H9 (cell line): ENCODE measurements at regions not wholly inside any gene's neighbourhood (a gene's known extent, or its start where the extent isn't known, plus 50 kb on each side); places are given as distances from the start of the nearest gene placed in this dataset.

Source experiments
- DNase-seq: peaks from one replicate; pipeline ENCODE4 v3.0.0-alpha.2; 2017
- H2AFZ ChIP-seq: one replicate; pipeline ENCODE4 v1.6.1; 2013; ENCODE audit warnings: mild to moderate bottlenecking, low read length, control low read depth, moderate library complexity
- H2AK5ac ChIP-seq: 2 replicates; pipeline ENCODE4 v1.6.1; 2013; ENCODE audit warnings: low read length, control low read depth, mixed read lengths; ENCODE audit not compliant: insufficient read length
- H2BK120ac ChIP-seq: one replicate; pipeline ENCODE4 v1.6.1; 2013; ENCODE audit warnings: low read depth, mild to moderate bottlenecking, low read length, control low read depth, inconsistent platforms; ENCODE audit not compliant: poor library complexity, severe bottlenecking
- H2BK12ac ChIP-seq: 2 replicates; pipeline ENCODE4 v1.6.1; 2013; ENCODE audit warnings: low read length, control low read depth, mixed read lengths, low read depth; ENCODE audit not compliant: insufficient read length
- H2BK15ac ChIP-seq: 2 replicates; pipeline ENCODE4 v1.6.1; 2013; ENCODE audit warnings: low read depth, low read length, control low read depth
- H2BK20ac ChIP-seq: one replicate; pipeline ENCODE4 v1.6.1; 2013; ENCODE audit warnings: low read depth, mild to moderate bottlenecking, low read length, control low read depth, inconsistent platforms; ENCODE audit not compliant: poor library complexity, severe bottlenecking
- H2BK5ac ChIP-seq: 2 replicates; pipeline ENCODE4 v1.6.1; 2013; ENCODE audit warnings: low read length, control low read depth, mixed read lengths; ENCODE audit not compliant: insufficient read length
- H3K14ac ChIP-seq: 2 replicates; pipeline ENCODE4 v1.6.1; 2013; ENCODE audit warnings: low read length, control low read depth; ENCODE audit not compliant: insufficient read depth
- H3K18ac ChIP-seq: 2 replicates; pipeline ENCODE4 v1.6.1; 2013; ENCODE audit warnings: low read depth, mild to moderate bottlenecking, mixed read lengths, low read length, control low read depth; ENCODE audit not compliant: insufficient read length
- H3K23ac ChIP-seq: 2 replicates; pipeline ENCODE4 v1.6.1; 2013; ENCODE audit warnings: low read length, control low read depth, mixed read lengths, low read depth; ENCODE audit not compliant: insufficient read length
- H3K23me2 ChIP-seq: 2 replicates; pipeline ENCODE4 v1.6.1; 2013; ENCODE audit warnings: low read depth, mild to moderate bottlenecking, mixed read lengths, low read length, control low read depth; ENCODE audit not compliant: insufficient read length, poor library complexity, severe bottlenecking
- H3K27ac ChIP-seq: 2 replicates; pipeline ENCODE4 v1.5.1; 2013; ENCODE audit warnings: low read length, control low read depth, mixed read lengths, low read depth; ENCODE audit not compliant: insufficient read length
- H3K27me3 ChIP-seq: 2 replicates; pipeline ENCODE4 v1.6.1; 2013; ENCODE audit warnings: low read length, control low read depth, inconsistent platforms; ENCODE audit not compliant: insufficient read depth
- H3K4ac ChIP-seq: 2 replicates; pipeline ENCODE4 v1.6.1; 2013; ENCODE audit warnings: low read depth, mild to moderate bottlenecking, control low read depth, inconsistent platforms, low read length, moderate library complexity
- H3K4me1 ChIP-seq: 2 replicates; pipeline ENCODE4 v1.6.1; 2013; ENCODE audit warnings: low read length, control low read depth, inconsistent platforms; ENCODE audit not compliant: insufficient read depth
- H3K4me2 ChIP-seq: 2 replicates; pipeline ENCODE4 v1.6.1; 2013; ENCODE audit warnings: low read length, control low read depth, mixed read lengths; ENCODE audit not compliant: insufficient read length, insufficient read depth
- H3K56ac ChIP-seq: 2 replicates; pipeline ENCODE4 v1.6.1; 2013; ENCODE audit warnings: low read depth, mild to moderate bottlenecking, mixed read lengths, low read length, control low read depth; ENCODE audit not compliant: insufficient read length
- H3K79me1 ChIP-seq: 2 replicates; pipeline ENCODE4 v1.6.1; 2013; ENCODE audit warnings: low read depth, mild to moderate bottlenecking, moderate library complexity, low read length, control low read depth, inconsistent platforms; ENCODE audit not compliant: insufficient read depth, poor library complexity, severe bottlenecking
- H3K79me2 ChIP-seq: 2 replicates; pipeline ENCODE4 v1.6.1; 2013; ENCODE audit warnings: low read length, control low read depth, inconsistent platforms; ENCODE audit not compliant: insufficient read depth
- H3K9ac ChIP-seq: 2 replicates; pipeline ENCODE4 v1.6.1; 2013; ENCODE audit warnings: low read length, control low read depth, mixed read lengths; ENCODE audit not compliant: insufficient read length; ENCODE audit errors: extremely low read depth
- H3K9me3 ChIP-seq: one replicate; pipeline ENCODE4 v1.6.1; 2013; ENCODE audit warnings: low read depth, low read length, inconsistent platforms; ENCODE audit not compliant: control insufficient read depth
- H3T11ph ChIP-seq: one replicate; pipeline ENCODE4 v1.6.1; 2013; ENCODE audit warnings: mild to moderate bottlenecking, low read length, control low read depth, inconsistent platforms
- H4K20me1 ChIP-seq: one replicate; pipeline ENCODE4 v1.6.1; 2013; ENCODE audit not compliant: control insufficient read depth, insufficient read length, insufficient read depth
- H4K5ac ChIP-seq: 2 replicates; pipeline ENCODE4 v1.6.1; 2013; ENCODE audit warnings: low read depth, mild to moderate bottlenecking, mixed read lengths, low read length, control low read depth; ENCODE audit not compliant: insufficient read length
- H4K8ac ChIP-seq: replicated peaks from 2 replicates; pipeline ENCODE4 v1.6.1; 2013; ENCODE audit warnings: low read length, control low read depth, mixed read lengths, low read depth; ENCODE audit not compliant: insufficient read length
- H4K91ac ChIP-seq: 2 replicates; pipeline ENCODE4 v1.6.1; 2013; ENCODE audit warnings: low read depth, mild to moderate bottlenecking, moderate library complexity, mixed read lengths, low read length, control low read depth; ENCODE audit not compliant: insufficient read length
- H3K27ac Mint-ChIP-seq, 3 experiments: 2 replicates in 2 of 3; 3 replicates in 1 of 3; pipeline ENCODE4 v1.8.0; 2020 to 2021; ENCODE audit warnings: mixed read lengths in 3 of 3, mild to moderate bottlenecking in 1 of 3, moderate library complexity in 1 of 3
- H3K27me3 Mint-ChIP-seq: 2 replicates; pipeline ENCODE4 v1.8.0; 2021; ENCODE audit warnings: low read depth, mild to moderate bottlenecking, moderate library complexity, mixed read lengths
- H3K36me3 Mint-ChIP-seq, 3 experiments: 2 replicates in 2 of 3; 3 replicates in 1 of 3; pipeline ENCODE4 v1.8.0; 2020 to 2021; ENCODE audit warnings: low read depth in 3 of 3, mixed read lengths in 3 of 3; ENCODE audit not compliant: insufficient read depth in 1 of 3
- H3K4me1 Mint-ChIP-seq, 2 experiments: 2 replicates each; pipeline ENCODE4 v1.8.0; 2020; ENCODE audit warnings: mixed read lengths in 2 of 2
- H3K4me3 Mint-ChIP-seq, 2 experiments: 2 replicates in 1 of 2; 3 replicates in 1 of 2; pipeline ENCODE4 v1.8.0; 2020 to 2021; ENCODE audit warnings: mild to moderate bottlenecking in 2 of 2, mixed read lengths in 2 of 2, moderate library complexity in 1 of 2
- H3K9me3 Mint-ChIP-seq, 2 experiments: 2 replicates in 1 of 2; 3 replicates in 1 of 2; pipeline ENCODE4 v1.8.0; 2020; ENCODE audit warnings: mild to moderate bottlenecking in 2 of 2, mixed read lengths in 2 of 2, moderate library complexity in 1 of 2
- CTCF ChIP-seq: fragments of 200-600 bp; sonication (generic); conservative IDR thresholded peaks from 3 replicates; pipeline ENCODE4 v1.8.0; 2021; ENCODE audit warnings: antibody characterized with exemption, mild to moderate bottlenecking
- WGBS: extraction: QIAGEN DNeasy Blood & Tissue Kit; methylation state at CpG from one replicate; pipeline ENCODE4 v1.1.7; 2013; ENCODE audit warnings: missing lambda C conversion rate, low lambda C conversion rate, mixed read lengths; ENCODE audit not compliant: insufficient read length; ENCODE audit errors: extremely low coverage; 5-methylcytosine and 5-hydroxymethylcytosine counted together

DNA sequence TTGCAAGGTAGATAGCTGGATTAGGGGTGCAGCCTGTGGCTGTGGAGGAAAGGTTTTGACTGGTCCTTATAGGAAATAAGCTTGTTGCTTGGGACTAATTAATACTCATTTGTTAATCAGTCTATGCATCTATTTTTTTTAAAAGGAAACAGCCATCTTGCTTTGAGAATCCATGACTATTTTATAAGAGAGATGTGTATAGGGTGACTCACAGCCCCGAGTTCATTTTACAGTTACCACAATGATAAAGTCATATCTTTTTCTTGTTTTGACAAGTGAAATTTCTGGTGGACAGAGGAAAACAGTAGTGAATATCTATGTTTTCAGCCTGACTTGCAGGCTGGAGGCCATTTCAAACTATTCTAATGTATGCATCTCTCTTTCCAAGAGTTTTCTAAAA lies 193.5 kb upstream of the CCDC68 start:
- Histone ChIP-seq H2BK15ac (no peak overlapping the region), H3K79me2 (no peaks in the 10 kb centered on the region), H3K23me2 (no peaks in the 10 kb centered on the region), H2BK120ac (no peak overlapping the region), H3K18ac (no peak overlapping the region), H2AFZ (no peak overlapping the region), H3K14ac (no peak overlapping the region), H3T11ph (no peak overlapping the region), H3K23ac (no peak overlapping the region), H4K20me1 (no peaks in the 10 kb centered on the region), H3K9me3 (no peaks in the 10 kb centered on the region), H3K4me1 (peaks cover 3% of the 10 kb centered on the region; the same call in 1 of the 2 replicates), H4K8ac (no peak overlapping the region), H3K9ac (no peak overlapping the region), H3K4ac (no peak overlapping the region), H2AK5ac (no peak overlapping the region), H3K27ac (no peak overlapping the region), H3K27me3 (no peaks in the 10 kb centered on the region; the same call in 1 of the 2 replicates), H3K56ac (no peak overlapping the region), H4K5ac (no peak overlapping the region), H3K4me2 (no peak overlapping the region), H2BK5ac (no peak overlapping the region), H4K91ac (no peak overlapping the region), H3K79me1 (no peaks in the 10 kb centered on the region), H2BK12ac (no peak overlapping the region), H2BK20ac (no peak overlapping the region)
- Mint-ChIP-seq H3K36me3 (no peaks in the 10 kb centered on the region; a peak in 1 of 7 replicates), H3K27me3 (no peaks in the 10 kb centered on the region), H3K9me3 (no peaks in the 10 kb centered on the region), H3K27ac (no peak overlapping the region), H3K4me3 (no peak overlapping the region), H3K4me1 (peaks cover 0 to 5% of the 10 kb centered on the region in 2 experiments; a peak in 2 of 4 replicates)
- DNase-seq, result no peak
- no CpG with 5 or more reads among the region's 1 CpG for WGBS
- TF ChIP-seq CTCF, result no peak
